SU-DHL-6 (cell line): ENCODE measurements at regions not wholly inside any gene's neighbourhood (a gene's known extent, or its start where the extent isn't known, plus 50 kb on each side); places are given as distances from the start of the nearest gene placed in this dataset.
A peak's percentile ranks its signal among the peaks of the same experiment; 100 is the strongest.

ENCODE experiments used
- H2AFZ ChIP-seq: fragments of 200-600 bp; sonication (generic); 2 replicates; pipeline ENCODE4 v1.6.1; 2014; ENCODE audit warnings: low read depth, mild to moderate bottlenecking, moderate library complexity, mixed read lengths, antibody characterized with exemption, low read length; ENCODE audit not compliant: severe bottlenecking
- H3F3A ChIP-seq: fragments of 200-600 bp; shearing (Covaris generic); 2 replicates; pipeline ENCODE4 v1.6.0; 2016; ENCODE audit warnings: antibody characterized with exemption, mild to moderate bottlenecking; ENCODE audit not compliant: insufficient read depth
- H3K27ac ChIP-seq: fragments of 200-600 bp; sonication (generic); 2 replicates; pipeline ENCODE4 v1.5.1; 2016; ENCODE audit warnings: low read depth, mild to moderate bottlenecking, low read length, moderate library complexity, mixed read lengths
- H3K27me3 ChIP-seq: fragments of 200-600 bp; sonication (generic), shearing (Covaris generic); 2 replicates; pipeline ENCODE4 v1.6.0; 2014; ENCODE audit warnings: mild to moderate bottlenecking, low read length
- H3K36me3 ChIP-seq: fragments of 200-600 bp; sonication (generic); 2 replicates; pipeline ENCODE4 v1.6.1; 2014; ENCODE audit warnings: mild to moderate bottlenecking, low read length, mixed read lengths
- H3K4me2 ChIP-seq: fragments of 300-600, 200-600 bp; shearing (Covaris generic), sonication (generic); 2 replicates; pipeline ENCODE4 v1.6.0; 2014; ENCODE audit warnings: low read length, low read depth, mild to moderate bottlenecking; ENCODE audit not compliant: poor library complexity, severe bottlenecking
- H3K4me3 ChIP-seq: fragments of 200-600 bp; sonication (generic); 2 replicates; pipeline ENCODE4 v1.5.1; 2014; ENCODE audit warnings: antibody characterized with exemption, low read length, mild to moderate bottlenecking, mixed read lengths; ENCODE audit not compliant: insufficient read depth, poor library complexity, severe bottlenecking
- H3K79me2 ChIP-seq: fragments of 200-600 bp; sonication (generic); 2 replicates; pipeline ENCODE4 v1.6.1; 2014; ENCODE audit warnings: mild to moderate bottlenecking, low read length, moderate library complexity; ENCODE audit not compliant: insufficient read depth
- H3K9ac ChIP-seq: fragments of 200-600 bp; sonication (generic); 2 replicates; pipeline ENCODE4 v1.7.0; 2014; ENCODE audit warnings: mild to moderate bottlenecking, low read length
- H3K9me2 ChIP-seq: fragments of 200-600 bp; sonication (generic); replicated peaks from 2 replicates; pipeline ENCODE4 v1.6.1; 2014; ENCODE audit warnings: low read length; ENCODE audit not compliant: insufficient read depth
- H3K9me3 ChIP-seq: fragments of 200-600 bp; sonication (generic); 2 replicates; pipeline ENCODE4 v1.6.1; 2014; ENCODE audit warnings: low read length, mixed read lengths; ENCODE audit not compliant: insufficient read depth
- H4K20me1 ChIP-seq: fragments of 200-600 bp; sonication (generic); 2 replicates; pipeline ENCODE4 v1.6.1; 2014; ENCODE audit warnings: low read depth, mild to moderate bottlenecking, antibody characterized with exemption, low read length, moderate library complexity, mixed read lengths
- EZH2phosphoT487 ChIP-seq: fragments of 200-600 bp; sonication (generic), shearing (Covaris generic); conservative IDR thresholded peaks from 2 replicates; pipeline ENCODE4 v1.6.1; 2018; ENCODE audit warnings: mild to moderate bottlenecking, antibody characterized with exemption, low read length, moderate library complexity, mixed read lengths
- TF ChIP-seq, protein P1 (sequence below): fragments of 200-600 bp; sonication (generic); IDR thresholded peaks from one replicate; pipeline ENCODE4 v1.5.1; 2017; ENCODE audit warnings: antibody characterized with exemption, mild to moderate bottlenecking, low read length, moderate library complexity; ENCODE audit not compliant: insufficient read depth, poor library complexity, severe bottlenecking

DNA sequence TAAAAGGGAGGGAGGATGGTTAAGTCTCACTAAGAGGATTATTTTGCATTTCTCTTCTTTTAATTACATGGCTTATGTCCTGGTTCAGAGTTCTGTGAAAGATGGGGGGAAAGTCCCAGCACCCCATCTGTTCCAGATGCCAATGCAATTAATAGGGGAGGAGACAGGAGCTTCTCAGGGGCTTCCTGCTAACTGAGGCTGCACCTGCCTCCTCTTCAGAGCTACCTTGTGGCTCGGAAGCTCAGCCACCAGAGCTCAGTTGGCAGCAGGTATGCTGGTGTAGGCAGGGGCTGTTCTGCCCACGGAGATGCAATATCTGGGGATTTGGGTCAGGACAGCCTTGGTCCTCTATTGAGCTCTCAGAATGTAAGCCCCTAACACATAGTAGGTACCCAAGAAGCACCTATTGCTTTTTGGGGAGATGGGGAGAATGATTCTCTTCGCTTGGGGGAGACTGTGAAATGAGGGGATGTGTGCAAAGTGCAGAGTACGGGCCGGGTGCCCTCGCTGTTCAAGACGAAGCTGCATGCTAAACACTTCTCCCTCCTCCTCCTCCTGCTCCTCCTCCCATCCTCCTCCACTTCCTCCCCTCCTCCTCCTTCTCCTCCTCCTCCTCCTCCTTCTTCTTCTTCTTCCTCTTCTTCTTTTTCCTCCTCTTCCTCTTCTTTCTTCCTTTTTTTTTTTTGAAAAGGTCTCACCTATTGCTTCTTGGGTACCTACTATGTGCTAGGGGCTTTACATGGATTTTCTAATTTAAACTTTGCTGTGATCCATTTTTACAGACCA lies 279.0 kb downstream of the PTPRU start:
- no peaks in the 10 kb centered on the region for H3K9me2 ChIP-seq
- no peak overlapping the region for H3K4me3 ChIP-seq
- no peak overlapping the region for H3K27ac ChIP-seq
- TF ChIP-seq, protein P1, sequence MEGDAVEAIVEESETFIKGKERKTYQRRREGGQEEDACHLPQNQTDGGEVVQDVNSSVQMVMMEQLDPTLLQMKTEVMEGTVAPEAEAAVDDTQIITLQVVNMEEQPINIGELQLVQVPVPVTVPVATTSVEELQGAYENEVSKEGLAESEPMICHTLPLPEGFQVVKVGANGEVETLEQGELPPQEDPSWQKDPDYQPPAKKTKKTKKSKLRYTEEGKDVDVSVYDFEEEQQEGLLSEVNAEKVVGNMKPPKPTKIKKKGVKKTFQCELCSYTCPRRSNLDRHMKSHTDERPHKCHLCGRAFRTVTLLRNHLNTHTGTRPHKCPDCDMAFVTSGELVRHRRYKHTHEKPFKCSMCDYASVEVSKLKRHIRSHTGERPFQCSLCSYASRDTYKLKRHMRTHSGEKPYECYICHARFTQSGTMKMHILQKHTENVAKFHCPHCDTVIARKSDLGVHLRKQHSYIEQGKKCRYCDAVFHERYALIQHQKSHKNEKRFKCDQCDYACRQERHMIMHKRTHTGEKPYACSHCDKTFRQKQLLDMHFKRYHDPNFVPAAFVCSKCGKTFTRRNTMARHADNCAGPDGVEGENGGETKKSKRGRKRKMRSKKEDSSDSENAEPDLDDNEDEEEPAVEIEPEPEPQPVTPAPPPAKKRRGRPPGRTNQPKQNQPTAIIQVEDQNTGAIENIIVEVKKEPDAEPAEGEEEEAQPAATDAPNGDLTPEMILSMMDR: no peak
- no peak for TF ChIP-seq EZH2phosphoT487
- no peaks in the 10 kb centered on the region for H3F3A ChIP-seq
- no peak overlapping the region for H3K4me2 ChIP-seq
- no peaks in the 10 kb centered on the region for H3K79me2 ChIP-seq
- no peaks in the 10 kb centered on the region for H3K36me3 ChIP-seq
- H2AFZ ChIP-seq: no peak overlapping the region
- no peaks in the 10 kb centered on the region for H4K20me1 ChIP-seq
- H3K27me3 ChIP-seq: no peaks in the 10 kb centered on the region
- H3K9ac ChIP-seq: no peak overlapping the region
- H3K9me3 ChIP-seq: no peaks in the 10 kb centered on the region

DNA sequence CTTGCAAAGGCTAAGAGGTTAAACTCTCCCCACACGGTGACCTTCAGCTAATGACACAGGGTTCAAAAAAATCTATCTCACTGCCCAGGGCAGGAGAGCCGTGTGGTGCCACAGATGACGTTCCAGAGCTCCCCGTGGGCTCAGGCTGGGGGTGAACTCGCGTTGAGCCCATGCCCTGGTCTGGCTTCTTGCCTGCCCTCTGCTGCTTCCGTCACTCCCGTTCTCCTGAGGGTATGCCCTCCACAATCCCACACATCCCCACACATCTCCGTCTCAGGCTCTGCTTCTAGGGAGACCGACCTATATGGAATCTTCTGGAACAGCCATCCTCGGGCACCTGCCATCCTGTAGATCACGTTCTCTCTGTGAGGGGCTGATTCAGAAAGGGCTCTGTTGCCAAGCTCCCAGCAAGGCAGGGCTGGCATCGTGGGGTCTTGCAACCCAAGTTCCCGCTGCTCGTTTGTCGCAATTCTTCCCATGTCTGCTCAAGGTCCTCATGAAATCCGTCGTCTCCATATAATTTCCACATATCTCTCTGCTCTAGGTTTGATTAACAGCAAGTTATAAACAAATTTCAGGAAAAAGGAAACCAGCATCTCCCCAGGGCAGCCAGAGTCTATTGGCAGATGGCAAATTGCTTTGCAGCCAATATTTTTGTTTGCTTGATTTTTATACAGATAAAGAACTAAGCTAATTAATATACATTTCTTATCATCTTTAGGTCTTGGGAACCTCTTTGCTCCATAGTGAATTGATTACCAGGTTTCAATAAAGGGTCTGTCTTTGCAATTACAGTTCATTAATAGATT lies 278.2 kb downstream of the PTPRU start:
- H3K27me3 ChIP-seq: no peaks in the 10 kb centered on the region
- H3K36me3 ChIP-seq: no peaks in the 10 kb centered on the region
- no peak overlapping the region for H3K27ac ChIP-seq
- no peak overlapping the region for H3K4me2 ChIP-seq
- H3K4me3 ChIP-seq: no peak overlapping the region
- H2AFZ ChIP-seq: no peak overlapping the region
- no peaks in the 10 kb centered on the region for H3F3A ChIP-seq
- H3K9ac ChIP-seq: no peak overlapping the region
- no peaks in the 10 kb centered on the region for H3K9me2 ChIP-seq
- H4K20me1 ChIP-seq: no peaks in the 10 kb centered on the region
- H3K9me3 ChIP-seq: no peaks in the 10 kb centered on the region
- H3K79me2 ChIP-seq: no peaks in the 10 kb centered on the region
- TF ChIP-seq EZH2phosphoT487: no peak
- TF ChIP-seq, protein P1: no peak

DNA sequence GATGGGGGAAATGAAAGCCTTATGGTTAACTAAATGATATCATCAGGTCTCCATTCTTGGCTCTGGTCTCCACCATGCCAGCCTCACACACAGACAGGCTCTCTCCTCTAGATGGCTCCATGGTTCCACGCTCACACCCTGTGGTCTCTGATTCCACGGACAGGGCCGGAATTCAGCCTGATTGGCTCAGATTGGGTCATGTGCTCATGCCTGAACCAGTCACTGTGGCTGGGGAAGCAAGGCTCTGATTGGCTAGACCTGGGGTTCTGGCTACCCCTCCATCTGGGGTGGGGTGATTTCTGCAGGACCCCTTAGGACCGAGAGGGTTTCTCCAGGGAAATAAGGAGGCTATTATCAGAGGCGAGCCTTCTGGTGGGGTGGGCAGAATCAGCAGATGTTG lies 277.0 kb downstream of the PTPRU start:
- Histone ChIP-seq H3K9me2 (no peaks in the 10 kb centered on the region), H3K79me2 (no peaks in the 10 kb centered on the region), H2AFZ (no peak overlapping the region), H3K36me3 (no peaks in the 10 kb centered on the region), H4K20me1 (no peaks in the 10 kb centered on the region), H3F3A (no peaks in the 10 kb centered on the region), H3K9me3 (no peaks in the 10 kb centered on the region), H3K4me3 (no peak overlapping the region), H3K27ac (no peak overlapping the region), H3K27me3 (no peaks in the 10 kb centered on the region), H3K9ac (no peak overlapping the region), H3K4me2 (no peak overlapping the region)
- TF ChIP-seq EZH2phosphoT487: no peak
- TF ChIP-seq, protein P1: peak; percentile 12
